ENCODE measurements at regions not wholly inside any gene's neighbourhood (a gene's known extent, or its start where the extent isn't known, plus 50 kb on each side); places are given as distances from the start of the nearest gene placed in this dataset.
"Not testable (repeated sequence)": the region's sequence is repeated elsewhere in the genome, so short reads cannot be mapped to it uniquely, and the experiment has no call there.

DNA sequence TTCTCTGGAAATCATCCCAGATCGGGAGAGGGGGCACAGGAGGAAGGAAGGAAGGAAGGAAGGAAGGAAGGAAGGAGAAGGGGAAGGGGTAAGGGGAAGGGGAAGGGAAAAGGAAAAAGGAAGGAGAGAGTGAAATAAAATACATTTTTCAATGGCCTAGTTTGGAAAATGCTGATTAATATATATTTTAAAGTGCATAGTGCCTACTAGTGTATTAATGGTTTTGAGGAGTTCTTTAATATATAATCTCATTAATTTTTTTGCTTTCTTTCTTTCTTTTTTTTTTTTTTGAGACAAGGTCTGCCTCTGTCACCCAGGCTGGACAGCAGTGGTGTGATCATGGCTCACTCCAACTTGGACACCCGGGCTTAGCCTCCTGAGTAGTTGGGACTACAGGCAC, 107.8 kb upstream of the FOLH1 start:
- no peak for DNase-seq

DNA sequence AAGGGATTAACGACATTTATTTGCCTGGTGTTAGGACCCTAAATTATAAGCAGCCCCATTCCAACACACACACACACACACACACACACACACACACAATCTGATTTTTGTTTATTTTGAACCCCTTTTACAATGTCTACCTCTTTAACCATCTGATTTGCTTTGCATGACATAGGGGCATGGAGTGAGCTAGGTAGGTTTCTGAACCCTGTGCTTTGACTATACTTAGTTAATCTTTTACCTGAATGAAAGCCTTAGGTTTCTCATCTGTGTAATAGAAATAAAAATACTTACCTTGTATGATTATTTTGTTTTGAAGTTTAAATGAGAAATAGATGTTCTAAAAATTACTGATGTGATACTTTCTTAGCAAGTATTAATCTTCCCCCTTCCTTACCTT, 94.7 kb upstream of the FOLH1 start:
- DNase-seq, result no peak

GRCh38 chr11:49302360-49302759, 94.0 kb upstream of the FOLH1 start:
- no peak for DNase-seq

- DNase-seq, result not testable (repeated sequence)
These were observed 89.6 kb upstream of the FOLH1 start for GRCh38 chr11:49298017-49298416.

- not testable (repeated sequence) for DNase-seq
These were observed 75.5 kb upstream of the FOLH1 start for GRCh38 chr11:49283911-49284310.

GRCh38 chr11:49283282-49283681, 74.9 kb upstream of the FOLH1 start:
- peak; percentile 17 for DNase-seq

GRCh38 chr11:49282125-49282524, 73.7 kb upstream of the FOLH1 start:
- DNase-seq, result not testable (repeated sequence)

- not testable (repeated sequence) for DNase-seq
These were observed 69.5 kb upstream of the FOLH1 start for GRCh38 chr11:49277951-49278350.

Measured in NCI-H2029 (cell line).